ENCODE measurements at regions not wholly inside any gene's neighbourhood (a gene's known extent, or its start where the extent isn't known, plus 50 kb on each side); places are given as distances from the start of the nearest gene placed in this dataset.

- in situ Hi-C loops (cut with HindIII; ENCODE audit: low pct_ligation_motif_present, low sequenced_read_pairs) = no loop called here
- no peak overlapping the region for H3K4me3 ChIP-seq (ENCODE audit: low read depth, low read length)
- no peak for DNase-seq
- no peak overlapping the region for H3K27ac ChIP-seq
- TF ChIP-seq CTCF (IDR thresholded peaks at IDR 0.05; ENCODE audit: low read depth, low read length, missing control alignments) = peak; percentile 71
- H3K27me3 ChIP-seq (replicated peaks) = no peaks in the 10 kb centered on the region
- H3K36me3 ChIP-seq (replicated peaks) = no peaks in the 10 kb centered on the region
Observed at GRCh38 chr6:118735320-118735719, 83.9 kb upstream of the CEP85L start.

GRCh38 chr6:118725944-118726343 lies 74.6 kb upstream of the CEP85L start:
- Histone ChIP-seq H3K27ac (no peak overlapping the region), H3K36me3 (replicated peaks) (no peaks in the 10 kb centered on the region), H3K4me3 (ENCODE audit: low read depth, low read length) (no peak overlapping the region), H3K27me3 (replicated peaks) (no peaks in the 10 kb centered on the region)
- TF ChIP-seq CTCF (IDR thresholded peaks at IDR 0.05; ENCODE audit: low read depth, low read length, missing control alignments) = peak; percentile 2
- DNase-seq = no peak
- in situ Hi-C loops (cut with HindIII; ENCODE audit: low pct_ligation_motif_present, low sequenced_read_pairs) = no loop called here

DNA sequence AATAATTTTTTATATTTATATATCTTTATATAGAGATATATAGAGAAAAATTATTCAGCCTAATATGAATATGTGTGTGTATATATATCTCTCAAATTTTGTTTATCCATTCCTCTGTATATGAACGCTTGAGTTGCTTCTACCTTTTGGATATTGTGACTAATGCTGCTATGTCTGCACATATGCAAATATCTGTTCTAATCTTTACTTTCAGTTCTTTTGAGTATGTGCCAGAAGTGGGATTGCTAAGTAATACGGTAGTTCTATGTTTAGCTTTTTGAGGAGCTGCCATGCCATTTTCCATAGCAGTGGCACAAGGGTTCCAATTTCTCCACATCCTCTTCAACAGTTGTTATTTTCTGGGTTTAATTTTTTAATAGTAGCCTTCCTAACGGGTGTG lies 72.8 kb upstream of the CEP85L start:
- in situ Hi-C loops (cut with HindIII; ENCODE audit: low pct_ligation_motif_present, low sequenced_read_pairs) = no loop called here
- no peak for DNase-seq
- H3K4me3 ChIP-seq (ENCODE audit: low read depth, low read length) = no peak overlapping the region
- H3K36me3 ChIP-seq (replicated peaks) = no peaks in the 10 kb centered on the region
- no peak for TF ChIP-seq CTCF (IDR thresholded peaks at IDR 0.05; ENCODE audit: low read depth, low read length, missing control alignments)
- no peak overlapping the region for H3K27ac ChIP-seq
- H3K27me3 ChIP-seq (replicated peaks) = no peaks in the 10 kb centered on the region

DNA sequence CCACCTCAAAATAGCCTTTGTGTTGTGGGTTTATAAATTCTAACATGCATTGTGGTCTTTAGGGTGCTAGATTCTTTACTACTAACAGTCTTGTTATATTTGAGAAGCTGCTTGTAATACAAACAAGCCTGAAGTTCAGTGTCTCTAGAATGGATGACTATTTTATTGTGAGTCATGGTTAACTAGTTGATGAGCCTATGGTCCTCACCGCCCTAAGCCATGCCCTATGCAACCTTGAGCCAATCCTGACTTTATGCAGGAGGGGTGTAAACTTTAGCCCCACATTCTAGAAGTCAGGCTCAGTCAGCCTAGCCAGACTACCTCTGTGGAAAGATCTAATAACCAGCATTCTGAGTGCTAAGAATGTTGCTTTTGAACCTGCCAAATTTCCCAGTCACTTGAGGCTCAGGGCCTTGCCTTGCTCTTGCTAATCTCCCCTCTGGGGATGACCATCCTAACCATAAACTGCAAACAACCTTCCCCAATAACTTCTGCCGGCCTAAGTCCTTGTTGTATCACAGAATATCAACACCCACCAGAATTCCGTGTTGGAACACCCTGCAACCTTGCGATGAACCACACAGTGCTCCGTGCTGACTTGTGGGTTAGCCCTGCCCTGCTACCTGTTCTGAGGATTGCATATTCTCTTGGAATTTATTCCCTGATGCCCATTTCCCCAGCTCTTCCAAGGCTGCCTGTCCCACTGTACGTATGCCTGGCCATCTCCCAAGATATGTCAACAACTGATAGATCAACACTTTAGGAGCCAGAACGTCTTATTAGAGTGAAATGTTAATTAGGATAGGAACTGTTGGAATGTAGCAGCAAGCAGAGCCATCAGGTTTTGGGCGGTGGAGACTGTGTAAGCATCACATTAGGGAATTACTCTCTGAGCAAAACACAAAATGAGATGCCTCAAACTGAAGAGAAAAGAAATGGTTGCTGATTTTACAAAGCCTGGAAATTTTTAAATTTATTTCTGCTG lies 71.7 kb upstream of the CEP85L start:
- in situ Hi-C loops (cut with HindIII; ENCODE audit: low pct_ligation_motif_present, low sequenced_read_pairs) = no loop called here
- DNase-seq = no peak
- H3K36me3 ChIP-seq (replicated peaks) = no peaks in the 10 kb centered on the region
- no peaks in the 10 kb centered on the region for H3K27me3 ChIP-seq (replicated peaks)
- H3K4me3 ChIP-seq (ENCODE audit: low read depth, low read length) = no peak overlapping the region
- TF ChIP-seq CTCF (IDR thresholded peaks at IDR 0.05; ENCODE audit: low read depth, low read length, missing control alignments) = no peak
- H3K27ac ChIP-seq = no peak overlapping the region

- no peak overlapping the region for H3K4me3 ChIP-seq (ENCODE audit: low read depth, low read length)
- H3K27me3 ChIP-seq (replicated peaks) = no peaks in the 10 kb centered on the region
- H3K36me3 ChIP-seq (replicated peaks) = no peaks in the 10 kb centered on the region
- in situ Hi-C loops (cut with HindIII; ENCODE audit: low pct_ligation_motif_present, low sequenced_read_pairs) = no loop called here
- TF ChIP-seq CTCF (IDR thresholded peaks at IDR 0.05; ENCODE audit: low read depth, low read length, missing control alignments) = no peak
- H3K27ac ChIP-seq = no peak overlapping the region
- DNase-seq = no peak
Observed at GRCh38 chr6:118720125-118720473, 68.7 kb upstream of the CEP85L start.

Measured in brain microvascular endothelial cell (primary cell).